ENCODE measurements at regions not wholly inside any gene's neighbourhood (a gene's known extent, or its start where the extent isn't known, plus 50 kb on each side); places are given as distances from the start of the nearest gene placed in this dataset.

- DNase-seq: no peak
These were observed 180.8 kb downstream of the ACTL7B start for GRCh38 chr9:108674766-108675530.

GRCh38 chr9:108673386-108673785 is 182.4 kb downstream of the ACTL7B start:
- DNase-seq: no peak

GRCh38 chr9:108672475-108673190 is 183.2 kb downstream of the ACTL7B start:
- no peak for DNase-seq

GRCh38 chr9:108671794-108672193 is 184.0 kb downstream of the ACTL7B start:
- DNase-seq: no peak

GRCh38 chr9:108671176-108671575 is 184.6 kb downstream of the ACTL7B start:
- no peak for DNase-seq

GRCh38 chr9:108668938-108669335 is 186.8 kb downstream of the ACTL7B start:
- DNase-seq: no peak

- no peak for DNase-seq
These were observed 187.4 kb downstream of the ACTL7B start for GRCh38 chr9:108668191-108668937.

- no peak for DNase-seq
These were observed 189.5 kb downstream of the ACTL7B start for GRCh38 chr9:108666240-108666784.

GRCh38 chr9:108665521-108666239 is 190.1 kb downstream of the ACTL7B start:
- DNase-seq: no peak

GRCh38 chr9:108664309-108665255 is 191.2 kb downstream of the ACTL7B start:
- DNase-seq: no peak

- no peak for DNase-seq
These were observed 192.4 kb downstream of the ACTL7B start for GRCh38 chr9:108663422-108663821.

GRCh38 chr9:108662956-108663355 is 192.8 kb downstream of the ACTL7B start:
- no peak for DNase-seq

GRCh38 chr9:108662091-108662875 is 193.5 kb downstream of the ACTL7B start:
- no peak for DNase-seq

GRCh38 chr9:108656566-108656965 is 199.2 kb downstream of the ACTL7B start:
- DNase-seq: no peak

- no peak for DNase-seq
These were observed 200.0 kb downstream of the ACTL7B start for GRCh38 chr9:108655818-108656217.

- DNase-seq: peak; percentile 14
These were observed 201.2 kb downstream of the ACTL7B start for GRCh38 chr9:108654566-108654965.

GRCh38 chr9:108652851-108653250 is 202.9 kb downstream of the ACTL7B start:
- DNase-seq: no peak

- DNase-seq: no peak
These were observed 205.0 kb downstream of the ACTL7B start for GRCh38 chr9:108650826-108651225.

- peak; percentile 71 for DNase-seq
These were observed 210.3 kb downstream of the ACTL7B start for GRCh38 chr9:108645520-108645919.

- no peak for DNase-seq
These were observed 211.9 kb downstream of the ACTL7B start for GRCh38 chr9:108643731-108644510.
